Endothelial cell of umbilical vein (primary cell): ENCODE measurements at regions not wholly inside any gene's neighbourhood (a gene's known extent, or its start where the extent isn't known, plus 50 kb on each side); places are given as distances from the start of the nearest gene placed in this dataset.

Source experiments
- BruUV-seq: library from RNA; stranded (reverse); fragments of 400-500 nt; replicated peaks from 2 replicates; lab custom pipeline; 2021; lab: Mats Ljungman, UMichigan
- CTCF ChIA-PET: fragments of 300-600, 350-600 bp; sonication (Branson Sonifier 250); formaldehyde crosslinking; loops from one replicate; lab custom pipeline; 2021; ENCODE audit warnings: antibody characterized with exemption, inconsistent platforms; lab: Charles Lee
- POLR2A ChIA-PET: fragments of 300-600, 350-600 bp; sonication (Branson Sonifier 250); formaldehyde crosslinking; loops from one replicate; lab custom pipeline; 2021; ENCODE audit warnings: antibody characterized with exemption, inconsistent platforms; lab: Charles Lee
- DNase-seq: peaks from one replicate; pipeline ENCODE4 v3.0.0-alpha.2; 2011; ENCODE audit warnings: low read depth, low spot score
- FAIRE-seq: peaks from 2 replicates; lab custom pipeline; 2011; peaks lifted over from hg19 to GRCh38; lab: Jason Lieb, UNC
- H2AFZ ChIP-seq: 2 replicates; pipeline ENCODE4 v1.6.0; 2012; ENCODE audit warnings: low read depth, low read length, control low read depth, inconsistent platforms
- H3K27ac ChIP-seq: 2 replicates; pipeline ENCODE4 v1.5.1; 2011; ENCODE audit warnings: low read depth, mild to moderate bottlenecking, control low read depth, low read length, moderate library complexity; ENCODE audit not compliant: insufficient read depth
- H3K27me3 ChIP-seq, 2 experiments: 2 replicates each; pipeline versions ENCODE4 v1.6.0 to v1.6.1; 2011; ENCODE audit warnings: low read length in 2 of 2, mixed read lengths in 1 of 2; ENCODE audit not compliant: control insufficient read depth in 2 of 2, insufficient read depth in 2 of 2
- H3K36me3 ChIP-seq, 2 experiments: 2 replicates in 1 of 2; 3 replicates in 1 of 2; pipeline ENCODE4 v1.5.1; 2011; ENCODE audit warnings: low read length in 2 of 2, mild to moderate bottlenecking in 1 of 2, moderate library complexity in 1 of 2; ENCODE audit not compliant: control insufficient read depth in 2 of 2, insufficient read depth in 2 of 2; ENCODE audit errors: extremely low read depth in 1 of 2
- H3K4me1 ChIP-seq: 3 replicates; pipeline ENCODE4 v1.5.1; 2011; ENCODE audit warnings: mild to moderate bottlenecking, low read length; ENCODE audit not compliant: control insufficient read depth, insufficient read depth; ENCODE audit errors: extremely low read depth
- H3K4me2 ChIP-seq: 2 replicates; pipeline ENCODE4 v1.6.1; 2011; ENCODE audit warnings: low read length, control low read depth, mixed read lengths; ENCODE audit not compliant: insufficient read depth
- H3K4me3 ChIP-seq, 3 experiments: fragments of 200-600 bp in 1 of 3; sonication (generic), shearing (Covaris generic) in 1 of 3; replicated peaks in 1 of 3; 2 replicates each; pipeline ENCODE4 v1.5.1; 2011 to 2016; ENCODE audit warnings: control low read depth in 3 of 3, low read length in 3 of 3, mild to moderate bottlenecking in 2 of 3, inconsistent platforms in 1 of 3, low read depth in 1 of 3, moderate library complexity in 1 of 3; ENCODE audit not compliant: insufficient read depth in 1 of 3
- H3K79me2 ChIP-seq: 2 replicates; pipeline ENCODE4 v1.6.0; 2012; ENCODE audit warnings: low read length, inconsistent platforms; ENCODE audit not compliant: control insufficient read depth, insufficient read depth
- H3K9ac ChIP-seq: replicated peaks from 2 replicates; pipeline ENCODE3; 2011; ENCODE audit warnings: low read length, control low read depth; ENCODE audit not compliant: insufficient read depth; ENCODE audit errors: extremely low read depth
- H3K9me1 ChIP-seq: replicated peaks from 3 replicates; pipeline ENCODE4 v1.6.0; 2011; ENCODE audit warnings: mild to moderate bottlenecking, low read length; ENCODE audit not compliant: control insufficient read depth, insufficient read depth; ENCODE audit errors: extremely low read depth
- H3K9me3 ChIP-seq: replicated peaks from 2 replicates; pipeline ENCODE4 v1.5.1; 2012; ENCODE audit warnings: low read length, inconsistent platforms; ENCODE audit not compliant: control insufficient read depth, insufficient read depth
- H4K20me1 ChIP-seq: replicated peaks from 2 replicates; pipeline ENCODE3; 2011; ENCODE audit warnings: mild to moderate bottlenecking, low read length; ENCODE audit not compliant: control insufficient read depth, insufficient read depth; ENCODE audit errors: extremely low read depth
- CTCF ChIP-seq, 2 donors: IDR thresholded peaks; 1 replicate in 1 of 2; 2 replicates in 1 of 2; pipeline ENCODE4 v1.5.1; 2011; ENCODE audit warnings: low read length in 2 of 2, mild to moderate bottlenecking in 2 of 2, moderate library complexity in 2 of 2, control low read depth in 1 of 2, inconsistent platforms in 1 of 2, low read depth in 1 of 2; ENCODE audit not compliant: insufficient read depth in 1 of 2; ENCODE audit errors: extremely low read depth in 1 of 2
- EZH2 ChIP-seq: IDR thresholded peaks from 2 replicates; pipeline ENCODE4 v1.6.1; 2012; ENCODE audit warnings: borderline replicate concordance, low read depth, mild to moderate bottlenecking, moderate library complexity, low read length, inconsistent platforms; ENCODE audit not compliant: severe bottlenecking
- FOS ChIP-seq: IDR thresholded peaks from 2 replicates; pipeline ENCODE4 v1.6.1; 2011; ENCODE audit warnings: mild to moderate bottlenecking, low read length, moderate library complexity, borderline replicate concordance; ENCODE audit not compliant: insufficient read depth
- GATA2 ChIP-seq: IDR thresholded peaks from 2 replicates; pipeline ENCODE4 v1.7.0; 2011; ENCODE audit warnings: low read depth, mild to moderate bottlenecking, moderate library complexity, mixed read lengths, low read length; ENCODE audit not compliant: insufficient read length, insufficient read depth
- JUN ChIP-seq: IDR thresholded peaks from 2 replicates; pipeline ENCODE4 v1.6.1; 2011; ENCODE audit warnings: borderline replicate concordance, low read depth; ENCODE audit not compliant: insufficient read length, insufficient read depth
- MAX ChIP-seq: IDR thresholded peaks from 2 replicates; pipeline ENCODE4 v1.6.1; 2011; ENCODE audit not compliant: insufficient read depth, insufficient read length
- MYC ChIP-seq: IDR thresholded peaks from one replicate; pipeline ENCODE4 v1.6.1; 2011; ENCODE audit warnings: mild to moderate bottlenecking, low read depth, low read length
- POLR2A ChIP-seq: IDR thresholded peaks from 2 replicates; pipeline ENCODE4 v1.6.1; 2012; ENCODE audit warnings: low read depth, mild to moderate bottlenecking, control low read depth, low read length
- POLR2AphosphoS5 ChIP-seq: IDR thresholded peaks from 2 replicates; pipeline ENCODE4 v1.6.1; 2012; ENCODE audit warnings: low read depth, mild to moderate bottlenecking, control low read depth, low read length, moderate library complexity; ENCODE audit not compliant: insufficient read depth
- dilution Hi-C: fragments of 300-500 bp; cut with MboI; formaldehyde crosslinking; loops from one replicate; pipeline ENCODE4 v1.15.0; 2019; ENCODE audit warnings: low sequenced_read_pairs; ENCODE audit not compliant: extremely low pct_ligation_motif_present
- intact Hi-C: fragments of 100-400 bp; cut with micrococcal nuclease; formaldehyde crosslinking; loops from one replicate; pipeline ENCODE4 v1.10.0; 2022

- no TSS peak for BruUV-seq
- FAIRE-seq: no peak
- no peaks in the 10 kb centered on the region for H3K79me2 ChIP-seq
- dilution Hi-C loops (no loop called here), intact Hi-C loops (no loop called here)
- H3K4me3 ChIP-seq: no peak overlapping the region
- no peak overlapping the region for H3K9ac ChIP-seq
- CTCF ChIA-PET: interaction anchor here (1.5 kb wide), 1 partner anchor 17 kb away, joined by 3 read pairs; no protein-coding TSS in a partner anchor
- H3K27ac ChIP-seq: no peak overlapping the region
- POLR2A ChIA-PET: no interaction called here
- no peaks in the 10 kb centered on the region for H4K20me1 ChIP-seq
- no peaks in the 10 kb centered on the region for H3K36me3 ChIP-seq
- no peak overlapping the region for H3K4me2 ChIP-seq
- H2AFZ ChIP-seq: no peak overlapping the region
- no peaks in the 10 kb centered on the region for H3K27me3 ChIP-seq
- no peaks in the 10 kb centered on the region for H3K9me1 ChIP-seq
- H3K4me1 ChIP-seq: peaks cover 17% of the 10 kb centered on the region
- no peaks in the 10 kb centered on the region for H3K9me3 ChIP-seq
- no peak for DNase-seq
- no peak for TF ChIP-seq EZH2
- TF ChIP-seq POLR2A: no peak
- TF ChIP-seq MYC: no peak
- no peak for TF ChIP-seq FOS
- TF ChIP-seq GATA2: no peak
- no peak for TF ChIP-seq CTCF (IDR thresholded peaks at IDR 0.05; ENCODE audit: extremely low read depth in 1 of 2, insufficient read depth in 1 of 2, low read depth in 1 of 2, low read length in 2 of 2)
- no peak for TF ChIP-seq POLR2AphosphoS5
- no peak for TF ChIP-seq MAX
- TF ChIP-seq JUN: no peak
These were observed 64.7 kb upstream of the ARHGAP42 start for GRCh38 chr11:100622404-100622803.
